Stimulated activated CD8-positive, alpha-beta memory T cell treated with anti-CD3 and anti-CD28 coated beads, Interleukin-12 subunit alpha, Interleukin-12 subunit beta, amount 100 ng/mL, for 24 hours (primary cell): ENCODE measurements at regions not wholly inside any gene's neighbourhood (a gene's known extent, or its start where the extent isn't known, plus 50 kb on each side); places are given as distances from the start of the nearest gene placed in this dataset.
A peak's percentile ranks its signal among the peaks of the same experiment; 100 is the strongest.

Experiments
- DNase-seq: peaks from one replicate; pipeline ENCODE4 v3.0.0-alpha.2; 2020; ENCODE audit errors: extremely low read depth

DNA sequence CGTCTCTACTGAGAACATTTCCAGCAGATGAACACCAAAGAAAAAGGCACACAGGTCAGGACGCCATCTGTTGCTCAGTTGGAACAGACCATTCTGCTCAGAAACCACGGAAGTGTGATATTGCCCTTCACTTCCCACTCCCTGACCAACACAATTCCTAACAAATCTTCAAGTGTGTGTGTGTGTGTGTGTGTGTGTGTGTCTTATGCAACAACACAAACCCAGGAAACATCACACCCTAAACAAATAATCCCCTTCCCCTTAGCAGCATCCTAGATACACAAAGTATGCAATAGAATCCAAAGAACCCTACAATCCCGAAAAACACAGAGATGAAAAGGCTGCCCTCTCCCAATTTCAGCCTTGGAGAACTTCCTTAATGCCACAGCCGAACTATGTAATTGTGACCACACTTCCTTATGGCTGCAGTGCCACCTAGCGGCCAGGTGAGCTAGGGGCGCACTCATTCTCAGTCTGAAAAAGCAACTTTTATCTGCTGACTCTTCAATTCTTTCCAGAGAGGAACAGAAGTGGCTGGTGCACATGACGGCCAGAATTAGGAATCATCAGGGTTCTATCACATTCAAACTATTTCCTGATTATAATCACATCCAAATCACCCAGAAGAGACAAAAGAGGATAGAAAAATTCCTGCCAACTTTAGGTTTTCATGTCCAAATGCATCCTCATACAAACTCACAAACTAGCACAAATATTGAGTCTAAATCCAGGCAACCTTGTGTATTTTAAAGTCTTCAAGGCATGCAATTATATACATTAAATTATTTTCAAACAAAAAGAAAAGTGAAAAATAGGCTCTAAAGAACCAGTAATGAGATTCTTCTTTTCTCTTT lies 164.9 kb downstream of the DHX15 start:
- DNase-seq, result peak; percentile 8

DNA sequence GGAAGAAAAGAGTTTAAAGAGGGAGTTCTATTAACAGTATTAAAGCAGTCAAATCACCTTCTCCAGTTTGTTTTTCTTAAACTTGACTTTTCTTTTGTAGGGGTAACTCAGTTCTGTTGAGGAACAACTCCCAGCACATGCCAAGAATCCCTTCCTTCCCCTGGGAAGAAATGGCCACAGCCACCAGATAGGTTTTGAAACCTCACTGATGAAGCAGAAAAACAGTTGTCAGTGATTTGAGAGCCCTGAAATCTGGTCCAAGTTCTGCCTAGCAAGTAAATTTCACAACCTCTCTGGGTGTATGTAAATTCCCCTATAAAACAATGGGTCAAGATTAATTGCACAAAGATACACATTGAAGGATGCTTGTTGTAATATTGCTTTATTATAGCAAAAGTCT lies 167.1 kb downstream of the DHX15 start:
- no peak for DNase-seq

DNA sequence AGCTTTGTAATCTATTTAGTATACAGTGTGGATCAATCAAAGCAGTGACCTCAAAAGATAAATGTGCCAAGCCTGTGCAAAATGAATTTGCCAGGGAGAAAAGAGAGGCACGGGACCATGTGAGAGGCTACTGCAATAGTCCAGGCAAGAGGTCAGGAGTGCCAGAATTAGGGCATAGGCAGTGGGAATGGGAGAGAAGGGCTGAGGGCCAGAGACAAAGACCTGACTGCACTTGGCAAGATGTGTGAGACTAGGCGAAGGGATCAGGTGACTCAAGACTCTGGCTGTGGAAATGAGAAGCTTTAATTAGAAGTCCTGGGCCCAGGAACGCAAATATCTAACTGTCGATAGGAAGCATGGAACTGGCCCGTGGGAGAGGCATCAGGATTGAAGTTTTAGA lies 168.1 kb downstream of the DHX15 start:
- DNase-seq, result no peak

DNA sequence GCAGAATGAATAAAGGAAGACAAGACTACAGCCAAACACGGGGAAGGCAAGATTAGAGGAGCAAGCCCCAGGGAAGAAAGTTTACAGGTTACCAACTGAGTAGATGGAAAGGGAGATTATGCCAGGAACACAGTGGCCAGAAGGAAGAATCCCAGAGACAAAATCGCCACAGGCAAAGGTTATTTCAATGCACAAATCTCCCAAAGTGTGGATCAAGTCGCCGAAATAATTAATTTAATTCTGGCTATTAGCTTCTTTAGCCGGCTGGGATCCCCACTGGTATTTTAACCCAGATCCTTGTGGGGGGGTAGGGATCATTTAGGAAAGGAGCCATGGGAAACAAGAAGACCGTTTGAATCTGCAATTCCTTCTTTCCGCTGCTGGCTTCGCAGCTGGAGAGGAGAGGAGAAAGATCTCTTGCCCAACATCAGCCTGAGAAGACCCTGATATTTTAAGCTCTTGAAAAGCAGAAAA lies 171.0 kb downstream of the DHX15 start:
- no peak for DNase-seq

DNA sequence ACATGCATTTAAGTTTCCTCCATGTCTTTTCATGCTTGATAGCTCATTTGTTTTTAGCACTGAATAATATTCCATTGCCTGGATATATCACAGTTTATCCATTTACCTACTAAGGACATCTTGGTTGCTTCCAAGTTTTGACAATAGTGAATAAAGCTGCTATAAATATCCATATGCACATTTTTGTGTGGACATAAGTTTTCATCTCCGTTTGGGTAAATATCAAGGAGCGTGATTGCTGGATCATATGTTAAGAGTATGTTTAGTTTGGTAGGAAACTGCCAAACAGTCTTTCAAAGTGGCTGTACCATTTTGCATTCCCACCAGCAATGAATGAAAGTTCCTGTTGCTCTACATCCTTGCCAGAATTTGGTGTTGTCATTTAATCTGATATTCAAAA lies 172.5 kb downstream of the DHX15 start:
- DNase-seq, result no peak

DNA sequence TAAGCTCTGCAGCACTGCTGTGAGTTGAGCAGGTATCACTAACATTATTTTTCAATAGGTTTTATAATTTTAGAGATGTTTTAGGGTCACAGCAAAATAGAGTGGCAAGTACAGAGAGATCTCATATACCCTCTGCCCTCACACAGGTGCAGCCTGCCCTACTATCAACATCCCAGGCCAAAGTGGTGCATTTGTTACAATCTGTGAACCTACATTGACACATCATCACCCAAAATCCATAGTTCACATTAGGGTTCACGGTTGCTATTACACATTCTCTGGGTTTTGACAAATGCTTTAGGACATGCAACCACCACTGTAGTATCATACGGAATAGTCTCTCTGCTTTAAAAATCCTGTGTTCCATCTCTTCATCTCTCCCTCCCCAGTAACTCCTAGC lies 173.1 kb downstream of the DHX15 start:
- no peak for DNase-seq

DNA sequence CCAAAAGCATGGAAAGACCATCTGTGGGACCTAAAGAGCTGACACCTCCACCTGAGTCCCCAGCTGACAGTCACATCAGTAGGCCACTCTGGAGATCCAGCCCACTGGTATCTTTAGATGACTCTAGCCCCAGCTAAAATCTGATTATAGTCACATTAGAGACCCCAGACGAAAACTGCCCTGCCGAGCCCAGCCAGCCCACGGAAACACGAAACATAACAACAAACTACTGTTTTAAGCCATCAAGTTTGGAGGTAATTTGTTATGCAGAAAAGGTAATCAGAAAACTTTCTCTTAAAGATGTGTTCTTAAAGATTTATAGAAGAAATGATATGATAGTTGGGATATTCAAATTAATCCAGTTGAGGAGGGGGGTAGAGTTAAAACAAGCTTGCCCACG lies 175.7 kb downstream of the DHX15 start:
- no peak for DNase-seq

DNA sequence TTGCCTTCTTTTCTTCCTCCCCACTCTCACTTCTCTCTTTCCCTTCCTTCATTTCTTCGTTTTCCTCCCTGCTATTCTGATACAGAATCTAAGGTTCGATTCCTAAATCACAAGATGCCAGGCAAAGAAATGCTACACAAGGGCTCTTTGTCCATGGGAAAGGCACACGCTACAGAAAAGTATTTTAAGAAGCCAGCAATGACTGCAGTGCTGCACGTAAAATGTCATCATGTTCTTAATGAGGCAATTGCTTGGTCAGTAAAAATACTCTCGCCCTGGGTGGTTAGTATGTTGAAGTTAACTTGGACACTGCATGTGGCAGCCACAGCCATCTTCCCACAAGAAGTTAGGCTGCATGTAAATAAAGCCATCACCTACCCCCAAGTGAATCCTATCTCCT lies 178.4 kb downstream of the DHX15 start:
- no peak for DNase-seq

DNA sequence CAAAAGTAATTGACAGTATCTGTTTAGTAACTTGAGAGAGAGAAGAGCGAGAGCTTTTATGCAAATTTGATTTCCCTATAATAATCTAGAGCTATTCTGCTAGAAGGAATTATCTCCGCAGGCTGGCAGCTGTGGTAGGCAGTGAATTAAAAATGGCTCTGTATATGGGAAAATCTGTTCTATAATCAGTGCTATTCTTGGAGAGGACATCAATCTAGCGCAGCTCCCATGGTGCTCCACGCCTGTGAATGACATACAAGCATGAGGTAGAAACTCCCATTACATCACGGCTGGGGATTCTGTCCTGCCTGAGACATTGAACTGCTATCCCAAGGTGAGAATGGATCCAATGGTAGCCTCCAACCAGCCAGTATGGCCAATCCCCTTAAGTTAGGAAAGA lies 179.0 kb downstream of the DHX15 start:
- DNase-seq, result no peak

DNA sequence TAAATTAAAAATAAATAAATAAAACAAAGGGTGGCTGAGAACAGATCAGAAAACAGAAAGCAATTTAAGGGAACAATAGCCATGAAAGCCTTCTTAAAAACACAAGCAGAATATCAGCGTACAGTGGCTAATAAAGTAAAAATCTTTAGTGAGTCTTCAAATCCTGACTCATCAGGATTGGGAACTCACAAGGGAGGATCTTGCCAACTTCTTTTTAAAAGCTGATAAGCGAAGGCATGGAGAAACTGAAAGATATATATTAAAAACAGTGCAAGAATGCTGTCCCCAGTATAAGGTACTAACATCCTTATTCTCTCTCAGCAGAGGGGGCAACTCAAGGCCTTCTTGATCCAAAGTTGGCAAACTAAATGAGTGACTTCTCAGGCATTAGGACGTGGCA lies 180.1 kb downstream of the DHX15 start:
- DNase-seq, result no peak

DNA sequence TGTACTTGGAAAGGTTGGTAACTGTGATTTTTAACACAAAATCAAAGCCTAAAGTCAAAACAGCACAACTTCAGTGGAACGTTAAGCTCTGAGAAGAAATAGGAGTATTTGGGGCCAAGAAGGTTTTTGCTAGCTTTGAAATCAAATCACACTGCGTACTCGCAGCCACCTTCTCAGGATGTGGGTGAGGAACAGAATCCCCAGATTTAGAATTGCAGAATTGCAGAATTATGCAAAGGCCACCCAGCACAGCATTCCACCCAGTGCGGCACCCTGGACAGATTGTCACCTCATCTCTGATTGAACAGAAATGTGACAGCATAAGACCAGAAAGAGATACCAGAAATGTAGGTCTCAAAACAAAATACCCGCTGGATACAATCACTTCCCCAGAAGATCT lies 181.1 kb downstream of the DHX15 start:
- DNase-seq, result no peak

DNA sequence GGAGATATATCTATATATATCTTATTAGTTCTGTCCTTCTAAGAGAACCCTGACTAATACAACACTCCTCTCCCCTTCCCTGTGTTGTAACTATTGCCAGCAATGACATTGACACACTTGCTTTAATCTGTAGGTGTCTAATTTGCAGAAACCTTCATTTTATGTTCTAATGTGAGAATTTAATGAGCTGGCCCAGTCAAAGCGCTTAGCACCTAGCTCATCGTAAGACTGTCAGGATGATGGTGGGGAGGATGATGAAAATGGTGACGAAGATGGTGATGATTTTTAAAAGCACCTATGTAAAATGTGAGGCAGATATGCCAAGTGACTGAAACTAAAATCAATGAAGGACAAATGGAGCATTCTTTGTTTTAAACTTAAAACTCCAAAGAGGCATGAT lies 183.8 kb downstream of the DHX15 start:
- no peak for DNase-seq

DNA sequence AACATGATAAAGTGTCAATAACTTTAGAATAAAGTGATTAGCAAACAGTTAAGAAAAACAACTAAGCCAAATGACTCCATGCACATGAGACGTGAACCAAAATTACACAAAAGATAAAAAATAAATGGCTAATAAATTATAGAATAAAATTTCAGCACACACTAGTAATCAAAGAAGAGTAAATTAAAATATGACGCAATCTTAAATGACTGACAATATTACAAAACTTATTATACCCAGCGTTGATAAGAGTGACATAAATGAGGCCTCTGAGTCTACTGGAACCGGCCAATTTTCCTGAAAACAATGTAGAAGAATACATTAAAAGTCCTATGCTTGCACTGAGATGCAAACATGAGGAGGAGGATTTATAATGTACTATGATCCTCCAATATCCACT lies 187.4 kb downstream of the DHX15 start:
- no peak for DNase-seq

DNA sequence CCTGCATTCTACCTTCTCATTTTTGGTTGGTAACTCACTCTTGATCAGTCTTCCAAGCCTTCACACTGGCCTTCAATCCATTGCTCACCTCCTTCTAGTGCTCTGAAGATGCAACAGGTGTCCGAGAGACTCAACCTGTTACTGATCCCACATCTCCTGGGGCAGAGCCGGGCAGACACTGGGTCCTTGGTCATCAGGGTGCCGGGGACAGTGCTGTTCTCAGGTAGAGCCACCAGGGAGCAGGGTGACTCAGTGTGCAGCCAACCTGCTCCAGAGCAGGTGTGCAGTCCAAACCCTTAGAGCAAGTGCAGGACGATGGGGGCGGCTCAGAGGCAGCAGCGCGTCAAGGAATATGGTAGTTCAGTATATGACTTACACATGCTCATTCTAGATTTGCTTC lies 188.4 kb downstream of the DHX15 start:
- DNase-seq, result no peak

DNA sequence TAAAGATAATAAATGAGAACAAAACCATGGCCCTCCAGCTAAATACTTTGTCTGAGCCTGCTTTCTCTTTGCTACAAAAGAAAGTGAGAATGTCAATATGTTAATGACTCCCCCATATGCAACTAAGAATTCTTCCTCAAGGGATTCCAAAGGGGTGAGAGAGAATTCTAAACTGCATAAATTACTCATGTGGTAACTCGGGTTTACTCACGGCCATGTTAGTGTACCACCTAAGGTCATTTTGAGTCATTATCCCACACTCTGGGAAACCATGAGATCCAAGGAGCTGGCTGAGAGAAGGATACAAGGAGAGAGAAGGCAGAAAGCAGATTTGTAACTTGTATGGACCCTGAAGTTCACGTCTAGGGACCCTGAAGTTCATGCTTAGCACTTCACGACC lies 190.3 kb downstream of the DHX15 start:
- no peak for DNase-seq

DNA sequence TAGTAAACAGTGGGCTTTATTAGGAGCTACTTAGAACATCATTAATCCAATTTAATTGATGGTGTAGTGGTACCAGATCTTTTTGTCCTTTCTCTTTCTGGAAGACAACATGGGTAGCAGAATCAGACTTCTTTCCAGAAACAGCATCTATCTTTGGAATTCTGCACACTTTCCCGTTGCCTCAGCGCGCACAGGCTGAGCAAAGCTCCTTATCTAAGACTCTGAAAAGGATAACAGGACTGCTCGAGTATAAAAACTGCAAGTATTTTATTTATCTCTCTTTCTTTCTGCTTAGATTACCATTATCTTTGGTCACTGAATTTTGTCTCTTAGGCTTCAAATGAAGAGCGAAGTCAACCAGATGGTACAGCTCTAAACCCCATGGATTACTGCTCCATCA lies 191.7 kb downstream of the DHX15 start:
- no peak for DNase-seq

DNA sequence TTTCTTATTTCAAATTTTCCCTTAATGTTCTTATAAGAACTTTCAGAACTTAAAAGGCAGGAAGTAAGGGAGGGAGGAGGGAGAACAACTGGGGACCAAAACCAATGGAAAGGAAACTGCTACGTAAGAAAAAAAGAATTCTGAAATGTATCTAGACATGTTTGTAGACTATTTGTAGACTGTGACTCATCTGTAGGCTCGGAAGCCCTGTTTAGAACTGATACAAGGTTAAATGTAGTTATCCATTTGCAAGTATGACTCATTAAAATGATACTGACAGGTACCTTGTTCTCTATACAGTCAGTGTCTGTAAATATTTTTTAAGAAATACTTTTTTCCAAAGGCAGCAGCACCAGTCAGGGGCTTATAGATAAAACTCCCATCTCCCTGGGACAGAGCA lies 202.0 kb downstream of the DHX15 start:
- no peak for DNase-seq

DNA sequence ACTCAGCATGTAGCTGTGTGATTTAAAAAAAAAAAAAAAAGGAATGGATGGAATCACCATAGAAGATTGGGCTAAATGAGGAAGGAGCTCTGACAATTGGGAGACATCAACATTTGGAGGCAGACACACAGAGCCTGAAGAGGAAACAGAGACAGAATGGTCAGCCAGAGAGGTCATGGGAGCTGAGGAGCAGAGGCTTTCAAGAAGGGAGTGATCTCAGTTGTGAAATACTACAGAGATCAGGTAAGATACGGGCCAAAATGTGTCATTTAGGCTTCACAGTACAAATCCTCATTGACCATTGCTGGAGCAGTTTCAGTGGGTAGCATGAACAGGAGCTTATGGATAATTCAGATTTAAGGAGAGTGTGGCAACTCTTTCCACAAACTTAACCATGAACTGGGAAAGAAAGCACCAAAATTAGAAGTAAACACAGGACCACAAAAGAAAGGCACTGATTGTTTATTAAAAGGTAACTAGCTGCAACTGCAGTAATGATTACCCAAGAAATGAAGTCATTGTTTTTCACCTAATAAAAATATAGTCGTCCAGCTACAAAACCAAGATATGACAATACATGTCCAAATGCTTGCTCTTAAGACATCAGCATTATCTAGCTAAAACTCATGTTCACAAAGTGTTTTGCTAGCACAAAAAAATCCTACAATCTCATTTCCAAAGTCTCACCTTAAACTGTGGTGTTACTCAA lies 203.2 kb downstream of the DHX15 start:
- DNase-seq, result no peak

DNA sequence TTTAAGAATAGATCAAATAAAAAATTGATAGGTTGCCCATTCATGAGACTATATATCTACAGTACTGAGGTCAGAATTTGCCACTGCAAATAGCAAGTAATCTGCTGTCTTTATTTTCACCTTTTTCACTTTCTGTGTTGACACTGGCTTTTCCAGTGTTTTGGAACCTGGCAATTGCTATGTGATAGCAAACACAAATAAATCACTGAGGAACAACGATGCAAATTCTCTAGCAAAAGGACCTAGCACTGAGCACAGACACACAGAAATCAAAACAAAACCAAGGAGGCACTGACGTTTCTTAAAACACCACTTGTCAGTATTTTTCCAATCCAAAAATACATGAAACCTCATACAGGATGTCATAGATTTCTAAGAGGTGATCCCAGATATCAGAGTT lies 210.7 kb downstream of the DHX15 start:
- DNase-seq, result no peak

DNA sequence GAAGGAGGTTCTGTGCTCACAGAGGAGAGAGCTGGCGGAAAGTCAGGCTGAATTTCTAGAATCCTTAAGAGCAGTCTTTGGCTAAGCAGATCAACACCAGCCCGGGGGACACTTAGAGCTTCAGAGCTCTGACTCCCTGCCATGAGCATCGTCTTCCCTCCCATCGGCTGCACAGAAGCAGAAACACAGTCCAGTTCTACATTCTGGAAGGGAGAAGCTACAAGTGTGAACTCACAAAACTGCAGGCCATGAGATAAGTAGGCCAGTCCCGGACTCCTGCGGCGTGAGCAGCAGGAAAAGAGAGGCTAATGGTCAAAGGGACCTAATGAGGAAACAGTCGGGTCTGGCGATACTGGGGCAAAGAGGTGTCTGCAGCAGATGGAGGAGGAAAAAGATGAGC lies 211.5 kb downstream of the DHX15 start:
- DNase-seq, result no peak

DNA sequence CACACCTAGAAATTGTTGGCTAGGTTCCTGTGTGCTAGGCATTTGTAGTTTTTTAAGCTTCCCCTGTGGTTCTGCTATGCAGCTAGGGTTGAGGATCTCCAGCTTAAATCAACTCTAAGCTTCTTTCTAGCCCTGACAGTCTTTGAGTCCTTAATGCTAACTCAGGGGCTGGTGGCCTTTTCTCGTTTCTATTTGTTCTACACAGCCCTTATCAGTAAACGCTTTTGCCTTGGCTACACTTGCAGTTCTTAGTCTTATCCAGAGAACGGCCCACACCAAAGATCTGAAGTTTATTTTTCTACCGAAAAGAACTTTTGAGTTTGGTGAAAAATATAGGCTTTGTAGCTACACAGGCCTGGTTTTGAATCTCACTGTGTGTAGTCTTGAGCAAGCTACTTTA lies 212.0 kb downstream of the DHX15 start:
- no peak for DNase-seq

DNA sequence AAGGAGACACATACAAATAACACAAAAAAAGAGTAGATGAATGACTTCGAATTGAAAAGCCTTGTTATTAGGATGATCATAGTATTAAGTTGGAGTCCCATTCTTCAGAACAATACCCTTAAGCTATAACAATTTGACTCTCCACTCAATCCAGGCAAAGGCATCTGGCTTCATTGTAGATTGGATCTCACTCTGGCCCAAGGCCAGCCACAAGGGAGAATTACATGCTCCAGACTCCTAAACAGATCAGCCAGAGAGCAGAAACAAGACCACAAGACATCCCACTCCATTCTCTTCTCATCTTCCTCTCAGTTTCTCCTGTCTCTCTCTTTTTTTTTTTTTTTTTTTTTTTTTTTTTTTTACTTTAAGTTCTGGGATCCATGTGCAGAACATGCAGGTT lies 213.9 kb downstream of the DHX15 start:
- no peak for DNase-seq

DNA sequence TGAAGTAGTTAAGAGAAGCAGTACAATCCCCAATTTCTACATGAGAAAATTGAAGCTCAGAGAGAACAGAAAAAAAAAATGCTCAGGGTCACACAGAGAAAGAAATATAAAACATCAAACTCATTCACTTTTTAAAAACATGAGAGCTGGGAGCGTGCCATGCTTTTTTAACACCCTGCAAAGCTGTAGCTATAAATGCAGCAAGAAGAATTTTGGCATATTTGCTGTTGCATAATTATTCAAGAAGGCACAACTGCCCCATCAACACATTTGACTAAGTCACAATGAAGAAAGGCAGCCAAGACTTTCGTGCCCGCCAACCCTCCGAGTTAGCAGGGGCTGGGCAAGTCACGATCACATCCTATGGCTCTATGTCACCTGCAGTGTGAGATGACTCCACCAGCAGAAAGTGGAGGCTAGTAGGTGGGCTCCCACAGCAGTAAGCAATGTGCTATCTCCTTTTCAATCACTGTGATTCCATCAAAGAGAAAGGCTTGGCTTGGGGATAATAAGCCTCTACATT lies 214.8 kb downstream of the DHX15 start:
- no peak for DNase-seq
